Activated T-cell treated with anti-CD3 and anti-CD28 coated beads, Interleukin-2, amount 50 U/mL, for 4 hours (primary cell): ENCODE measurements at regions not wholly inside any gene's neighbourhood (a gene's known extent, or its start where the extent isn't known, plus 50 kb on each side); places are given as distances from the start of the nearest gene placed in this dataset.
"Not testable (repeated sequence)": the region's sequence is repeated elsewhere in the genome, so short reads cannot be mapped to it uniquely, and the experiment has no call there.

ENCODE experiments used
- ATAC-seq, 2 donors: fragments of 200-7000 bp; cut with Tn5 transposase; one replicate each; pipeline ENCODE4 v1.10.0; 2021
- DNase-seq: peaks from one replicate; pipeline ENCODE4 v3.0.0-alpha.2; 2020
- H3K27me3 Mint-ChIP-seq: one replicate; pipeline ENCODE4 v1.8.0; 2021; ENCODE audit warnings: low read depth, mixed read lengths
- H3K36me3 Mint-ChIP-seq: one replicate; pipeline ENCODE4 v1.8.0; 2022; ENCODE audit warnings: mixed read lengths; ENCODE audit not compliant: insufficient read depth
- H3K4me1 Mint-ChIP-seq: one replicate; pipeline ENCODE4 v1.8.0; 2021; ENCODE audit warnings: low read depth, mixed read lengths
- H3K4me3 Mint-ChIP-seq: one replicate; pipeline ENCODE4 v1.8.0; 2021; ENCODE audit warnings: mild to moderate bottlenecking, moderate library complexity, mixed read lengths
- H3K9me3 Mint-ChIP-seq: one replicate; pipeline ENCODE4 v1.8.0; 2021; ENCODE audit warnings: mixed read lengths

- Mint-ChIP-seq H3K36me3 (peaks cover 43% of the 10 kb centered on the region), H3K9me3 (peaks cover 31% of the 10 kb centered on the region), H3K4me3 (no peak overlapping the region), H3K27me3 (no peaks in the 10 kb centered on the region), H3K4me1 (peaks cover 59% of the 10 kb centered on the region)
- DNase-seq (no peak), ATAC-seq (no peak)
These were observed 361.4 kb upstream of the POU5F2 start for GRCh38 chr5:94102849-94103248.

GRCh38 chr5:94097384-94097783 lies 356.0 kb upstream of the POU5F2 start:
- Mint-ChIP-seq H3K9me3 (peaks cover 15% of the 10 kb centered on the region), H3K36me3 (peaks cover 28% of the 10 kb centered on the region), H3K4me1 (peaks cover 47% of the 10 kb centered on the region)
- ATAC-seq, DNase-seq, H3K4me3 Mint-ChIP-seq, H3K27me3 Mint-ChIP-seq: not testable (repeated sequence)

GRCh38 chr5:94094793-94095441 lies 353.5 kb upstream of the POU5F2 start:
- ATAC-seq (no peak), DNase-seq (no peak)
- Mint-ChIP-seq H3K9me3 (peaks cover 10% of the 10 kb centered on the region), H3K27me3 (no peaks in the 10 kb centered on the region), H3K4me3 (no peak overlapping the region), H3K36me3 (peaks cover 19% of the 10 kb centered on the region), H3K4me1 (peaks cover 32% of the 10 kb centered on the region)

- no peak for ATAC-seq
- peaks cover 23% of the 10 kb centered on the region for H3K4me1 Mint-ChIP-seq
- no peak overlapping the region for H3K4me3 Mint-ChIP-seq
- no peaks in the 10 kb centered on the region for H3K27me3 Mint-ChIP-seq
- peaks cover 15% of the 10 kb centered on the region for H3K36me3 Mint-ChIP-seq
- H3K9me3 Mint-ChIP-seq: peaks cover 9% of the 10 kb centered on the region
- DNase-seq: no peak
These were observed 351.9 kb upstream of the POU5F2 start for GRCh38 chr5:94093300-94093699.

DNA sequence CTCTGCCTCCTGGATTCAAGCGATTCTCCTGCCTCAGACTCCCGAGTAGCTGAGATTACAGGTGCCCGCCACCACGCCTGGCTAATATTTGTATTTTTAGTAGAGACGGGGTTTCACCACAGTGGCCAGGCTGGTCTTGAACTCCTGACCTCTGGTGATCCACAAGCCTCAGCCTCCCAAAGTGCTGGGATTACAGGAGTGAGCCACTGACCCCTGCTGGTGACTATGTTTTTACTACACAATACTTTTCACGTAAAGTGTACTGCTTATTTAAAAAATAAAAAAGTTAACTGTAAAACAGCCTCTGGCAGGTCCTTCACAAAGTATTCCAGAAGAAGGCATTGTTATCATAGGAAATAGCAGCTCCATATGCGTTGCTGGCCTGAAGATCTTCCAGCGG lies 345.2 kb upstream of the POU5F2 start:
- H3K27me3 Mint-ChIP-seq, DNase-seq, ATAC-seq, H3K4me3 Mint-ChIP-seq: not testable (repeated sequence)
- Mint-ChIP-seq H3K9me3 (peaks cover 13% of the 10 kb centered on the region), H3K4me1 (peaks cover 19% of the 10 kb centered on the region), H3K36me3 (peaks cover 17% of the 10 kb centered on the region)

- ATAC-seq (no peak), DNase-seq (no peak)
- no peaks in the 10 kb centered on the region for H3K27me3 Mint-ChIP-seq
- H3K36me3 Mint-ChIP-seq: peaks cover 22% of the 10 kb centered on the region
- peaks cover 23% of the 10 kb centered on the region for H3K4me1 Mint-ChIP-seq
- H3K9me3 Mint-ChIP-seq: peaks cover 13% of the 10 kb centered on the region
- no peak overlapping the region for H3K4me3 Mint-ChIP-seq
These were observed 344.8 kb upstream of the POU5F2 start for GRCh38 chr5:94086194-94086593.

DNA sequence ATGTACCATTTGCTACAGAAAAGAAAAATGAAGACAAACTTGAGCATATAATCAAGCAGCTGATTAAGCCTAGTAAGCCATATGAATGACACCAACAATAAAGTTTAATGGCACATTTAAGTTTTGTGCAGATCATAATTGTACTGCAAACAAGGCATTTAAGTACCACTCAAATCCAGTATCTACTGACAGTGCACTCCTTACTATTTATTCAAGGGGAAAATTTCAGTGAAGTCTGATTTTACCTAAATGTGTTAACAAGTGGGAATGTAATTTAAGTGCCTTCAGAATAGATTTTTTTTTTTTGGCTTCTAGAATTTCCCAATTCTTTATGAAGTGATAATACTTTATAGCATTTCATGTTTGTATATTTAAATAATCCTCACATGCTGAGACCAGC lies 341.0 kb upstream of the POU5F2 start:
- Mint-ChIP-seq H3K27me3 (no peaks in the 10 kb centered on the region), H3K4me1 (peaks cover 34% of the 10 kb centered on the region), H3K4me3 (no peak overlapping the region), H3K36me3 (peaks cover 23% of the 10 kb centered on the region), H3K9me3 (peaks cover 13% of the 10 kb centered on the region)
- DNase-seq: no peak
- no peak for ATAC-seq

DNA sequence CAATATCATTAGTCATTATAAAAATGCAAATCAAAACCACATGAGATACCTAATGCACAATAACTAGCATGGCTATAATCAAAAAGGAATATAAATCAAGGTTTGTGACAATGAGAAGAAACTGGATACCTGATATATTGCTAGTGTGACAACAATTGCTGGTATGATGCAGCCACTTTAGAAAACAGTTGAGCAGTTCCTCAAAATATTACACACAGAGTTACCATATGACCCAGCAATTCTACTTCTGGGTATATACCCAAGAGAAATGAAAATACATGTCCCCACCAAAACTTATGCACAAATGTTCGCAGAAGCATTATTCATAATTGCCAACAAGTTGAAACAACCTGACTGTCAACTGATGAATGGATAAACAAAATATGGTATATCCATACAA lies 339.7 kb upstream of the POU5F2 start:
- DNase-seq: no peak
- peaks cover 25% of the 10 kb centered on the region for H3K36me3 Mint-ChIP-seq
- H3K4me3 Mint-ChIP-seq: no peak overlapping the region
- no peaks in the 10 kb centered on the region for H3K27me3 Mint-ChIP-seq
- H3K9me3 Mint-ChIP-seq: peaks cover 13% of the 10 kb centered on the region
- H3K4me1 Mint-ChIP-seq: peaks cover 34% of the 10 kb centered on the region
- ATAC-seq: no peak

- H3K4me3 Mint-ChIP-seq: no peak overlapping the region
- DNase-seq: no peak
These were observed 339.0 kb upstream of the POU5F2 start for GRCh38 chr5:94080390-94080789.

DNA sequence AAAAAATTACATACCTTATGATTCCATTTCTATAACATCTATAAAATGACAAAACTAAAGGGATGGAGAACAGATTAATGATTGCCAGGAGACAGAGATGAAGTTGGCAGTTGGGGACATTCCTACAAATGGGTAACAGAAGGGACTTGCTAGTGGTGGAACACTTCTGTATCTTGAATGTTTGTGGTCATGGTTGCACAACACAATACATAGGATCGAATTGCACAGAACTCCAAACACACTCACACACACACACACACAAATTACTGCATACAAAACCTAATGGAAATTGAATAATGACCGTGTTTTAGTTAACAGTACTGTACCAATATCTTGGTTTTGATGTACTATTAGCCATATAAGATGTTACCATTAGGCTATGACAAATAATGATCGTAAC lies 330.7 kb upstream of the POU5F2 start:
- no peak overlapping the region for H3K4me3 Mint-ChIP-seq
- DNase-seq (no peak), ATAC-seq (no peak)
- no peaks in the 10 kb centered on the region for H3K27me3 Mint-ChIP-seq
- H3K9me3 Mint-ChIP-seq: peaks cover 14% of the 10 kb centered on the region
- H3K4me1 Mint-ChIP-seq: peaks cover 27% of the 10 kb centered on the region
- peaks cover 36% of the 10 kb centered on the region for H3K36me3 Mint-ChIP-seq

More at GRCh38 chr5:94080390-94080789, 339.0 kb upstream of the POU5F2 start:
- ATAC-seq: no peak
- Mint-ChIP-seq H3K27me3 (no peaks in the 10 kb centered on the region), H3K36me3 (peaks cover 20% of the 10 kb centered on the region), H3K9me3 (peaks cover 7% of the 10 kb centered on the region), H3K4me1 (peaks cover 33% of the 10 kb centered on the region)

DNA sequence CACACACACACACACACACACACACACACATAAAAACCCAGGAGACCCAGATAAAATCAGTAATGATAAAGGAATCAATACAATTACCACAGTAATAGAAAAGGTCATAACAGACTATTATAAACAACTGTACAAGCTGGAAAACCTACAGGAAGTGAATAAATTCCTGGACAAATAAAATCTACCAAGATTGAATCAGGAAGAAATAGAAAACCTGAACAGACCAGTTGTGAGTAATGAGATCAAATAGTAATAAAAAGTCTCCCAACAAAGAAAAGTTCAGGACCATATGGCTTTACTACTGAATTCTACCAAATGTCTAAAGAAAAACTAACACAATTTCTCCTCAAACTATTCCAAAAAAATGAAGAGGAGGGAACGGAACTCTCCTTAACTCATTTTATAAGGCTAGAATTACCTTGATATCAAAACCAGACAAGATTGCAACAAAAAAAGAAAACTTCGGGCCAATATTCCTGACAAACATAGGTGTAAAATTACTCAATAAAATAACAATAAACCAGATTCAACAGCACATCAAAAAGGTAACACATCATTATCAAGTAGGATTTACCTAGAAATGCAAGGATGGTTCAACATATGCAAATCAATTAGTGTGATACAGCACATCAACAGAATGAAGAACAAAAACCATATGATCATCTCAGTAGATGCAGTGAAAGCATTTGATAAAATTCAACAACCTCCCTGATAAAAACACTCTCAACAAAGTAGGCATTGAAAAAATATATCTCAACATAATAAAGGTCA lies 325.2 kb upstream of the POU5F2 start:
- Mint-ChIP-seq H3K9me3 (peaks cover 48% of the 10 kb centered on the region), H3K4me1 (peaks cover 30% of the 10 kb centered on the region)
- no peak for ATAC-seq

DNA sequence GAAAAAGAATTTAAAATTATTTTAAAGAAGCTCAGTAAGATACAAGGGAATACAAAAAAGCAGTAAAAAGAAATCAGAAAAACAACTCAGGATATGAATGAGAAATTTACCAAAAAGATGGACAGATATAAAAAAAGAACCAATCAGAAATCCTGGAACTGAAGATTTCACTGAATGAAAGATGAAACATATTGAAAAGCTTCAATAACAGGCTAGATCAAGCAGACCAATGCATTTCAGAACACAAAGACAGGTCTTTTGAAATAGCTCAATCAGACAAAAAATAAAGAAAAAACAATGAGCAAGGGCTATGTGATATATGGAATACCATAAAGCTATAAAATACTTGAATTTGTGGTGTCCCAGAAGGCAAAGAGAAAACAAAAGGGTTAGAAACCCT lies 322.6 kb upstream of the POU5F2 start:
- Mint-ChIP-seq H3K9me3 (peaks cover 52% of the 10 kb centered on the region), H3K4me1 (peaks cover 22% of the 10 kb centered on the region), H3K27me3 (no peaks in the 10 kb centered on the region), H3K4me3 (no peak overlapping the region), H3K36me3 (peaks cover 45% of the 10 kb centered on the region)
- DNase-seq (no peak), ATAC-seq (no peak)

More for the DNA sequence above, 325.2 kb upstream of the POU5F2 start:
- no peak overlapping the region for H3K4me3 Mint-ChIP-seq
- H3K36me3 Mint-ChIP-seq: peaks cover 50% of the 10 kb centered on the region
- DNase-seq: no peak
- H3K27me3 Mint-ChIP-seq: no peaks in the 10 kb centered on the region

GRCh38 chr5:94057655-94058054 lies 316.3 kb upstream of the POU5F2 start:
- ATAC-seq (no peak), DNase-seq (no peak)
- Mint-ChIP-seq H3K4me3 (no peak overlapping the region), H3K36me3 (peaks cover 42% of the 10 kb centered on the region), H3K27me3 (no peaks in the 10 kb centered on the region), H3K9me3 (peaks cover 9% of the 10 kb centered on the region), H3K4me1 (peaks cover 29% of the 10 kb centered on the region)

GRCh38 chr5:94057217-94057616 lies 315.8 kb upstream of the POU5F2 start:
- Mint-ChIP-seq H3K4me1 (peaks cover 24% of the 10 kb centered on the region), H3K9me3 (peaks cover 8% of the 10 kb centered on the region), H3K36me3 (peaks cover 47% of the 10 kb centered on the region), H3K4me3 (no peak overlapping the region), H3K27me3 (no peaks in the 10 kb centered on the region)
- ATAC-seq (no peak), DNase-seq (no peak)

DNA sequence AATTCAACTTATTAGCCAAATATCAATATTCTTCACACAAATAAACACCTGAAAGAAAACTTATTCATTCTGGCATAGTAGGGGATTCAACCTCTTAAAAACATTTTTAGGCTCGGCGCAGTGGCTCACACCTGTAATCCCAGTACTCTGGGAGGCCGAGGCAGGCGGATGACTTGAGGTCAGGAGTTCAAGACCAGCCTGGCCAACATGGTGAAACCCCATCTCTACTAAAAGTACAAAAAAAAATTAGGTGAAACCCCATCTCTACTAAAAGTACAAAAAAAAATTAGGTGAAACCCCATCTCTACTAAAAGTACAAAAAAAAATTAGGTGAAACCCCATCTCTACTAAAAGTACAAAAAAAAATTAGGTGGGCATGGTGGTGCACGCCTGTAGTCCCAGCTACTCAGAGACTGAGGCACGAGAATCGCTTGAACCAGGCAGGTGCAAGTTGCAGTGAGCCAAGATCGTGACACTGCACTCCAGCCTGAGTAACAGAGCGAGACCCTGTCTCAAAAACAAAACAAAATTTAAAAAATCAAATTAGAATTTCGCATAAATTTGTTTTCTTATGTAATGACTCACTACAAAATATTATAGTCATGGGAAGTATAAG lies 308.0 kb upstream of the POU5F2 start:
- not testable (repeated sequence) for ATAC-seq, H3K4me3 Mint-ChIP-seq, H3K27me3 Mint-ChIP-seq, H3K4me1 Mint-ChIP-seq, H3K9me3 Mint-ChIP-seq, DNase-seq
- peaks cover 48% of the 10 kb centered on the region for H3K36me3 Mint-ChIP-seq
